SK-N-SH (cell line): ENCODE measurements at regions not wholly inside any gene's neighbourhood (a gene's known extent, or its start where the extent isn't known, plus 50 kb on each side); places are given as distances from the start of the nearest gene placed in this dataset.

Experiments
- CTCF ChIA-PET: fragments of 300-600, 350-600 bp; formaldehyde crosslinking; extraction: SDS; loops from one replicate; lab custom pipeline; 2021; lab: Yijun Ruan, JAX
- POLR2A ChIA-PET: fragments of 350-600 bp; sonication (Branson Sonifier 250); formaldehyde crosslinking; extraction: SDS; loops from one replicate; lab custom pipeline; 2020; ENCODE audit warnings: antibody characterized with exemption, inconsistent platforms; lab: Yijun Ruan, JAX
- DNase-seq: peaks from one replicate; pipeline ENCODE4 v3.0.0; 2012
- H2AFZ ChIP-seq: fragments of 200-600 bp; sonication (generic); 2 replicates; pipeline ENCODE4 v1.8.1; 2016; ENCODE audit warnings: antibody characterized with exemption, mild to moderate bottlenecking, low read depth
- H3F3A ChIP-seq: fragments of 200-600 bp; sonication (generic); replicated peaks from 2 replicates; pipeline ENCODE3; 2016; ENCODE audit warnings: antibody characterized with exemption, mild to moderate bottlenecking; ENCODE audit not compliant: insufficient read depth
- H3K27ac ChIP-seq, 2 experiments: fragments of 200-500 bp in 1 of 2; fragments of 200-600 bp in 1 of 2; sonication (Bioruptor generic) in 1 of 2; sonication (generic), shearing (Covaris generic) in 1 of 2; 2 replicates each; pipeline versions ENCODE4 v1.5.1 to v1.6.1; 2014 to 2016; ENCODE audit warnings: low read depth in 2 of 2, inconsistent platforms in 1 of 2, low read length in 1 of 2, mild to moderate bottlenecking in 1 of 2, mixed read lengths in 1 of 2
- H3K27me3 ChIP-seq: fragments of 200-600 bp; sonication (generic), shearing (Covaris generic); 2 replicates; pipeline ENCODE4 v1.6.1; 2016; ENCODE audit warnings: mixed run types; ENCODE audit not compliant: insufficient read depth
- H3K36me3 ChIP-seq, 2 experiments: fragments of 200-500 bp in 1 of 2; fragments of 200-600 bp in 1 of 2; sonication (Bioruptor generic) in 1 of 2; sonication (generic) in 1 of 2; replicated peaks in 1 of 2; 2 replicates each; pipeline versions ENCODE3 to v1.5.1; 2014 to 2016; ENCODE audit warnings: low read length in 1 of 2, mild to moderate bottlenecking in 1 of 2; ENCODE audit not compliant: insufficient read depth in 2 of 2, control insufficient read depth in 1 of 2
- H3K4me1 ChIP-seq, 2 experiments: fragments of 200-500 bp in 1 of 2; fragments of 200-600 bp in 1 of 2; sonication (Bioruptor generic) in 1 of 2; sonication (generic), shearing (Covaris generic) in 1 of 2; 2 replicates each; pipeline versions ENCODE4 v1.5.1 to v1.6.1; 2014 to 2016; ENCODE audit warnings: low read depth in 1 of 2, low read length in 1 of 2, mixed run types in 1 of 2; ENCODE audit not compliant: insufficient read depth in 2 of 2, control insufficient read depth in 1 of 2
- H3K4me2 ChIP-seq: fragments of 200-600 bp; sonication (generic), shearing (Covaris generic); 2 replicates; pipeline ENCODE4 v1.6.1; 2017; ENCODE audit warnings: mixed run types
- H3K4me3 ChIP-seq, 2 experiments: fragments of 200-500 bp in 1 of 2; fragments of 200-600 bp in 1 of 2; sonication (Bioruptor generic) in 1 of 2; sonication (generic), shearing (Covaris generic) in 1 of 2; 2 replicates each; pipeline versions ENCODE4 v1.5.1 to v1.8.1; 2014 to 2016; ENCODE audit warnings: low read depth in 2 of 2, inconsistent platforms in 1 of 2, low read length in 1 of 2, mild to moderate bottlenecking in 1 of 2, mixed read lengths in 1 of 2, moderate library complexity in 1 of 2
- H3K79me2 ChIP-seq: fragments of 200-600 bp; sonication (generic); 2 replicates; pipeline ENCODE4 v1.8.1; 2017; ENCODE audit warnings: mild to moderate bottlenecking; ENCODE audit not compliant: insufficient read depth
- H3K9ac ChIP-seq: fragments of 200-600 bp; sonication (generic); 2 replicates; pipeline ENCODE4 v1.6.1; 2017; ENCODE audit warnings: mixed run types
- H3K9me2 ChIP-seq: fragments of 200-600 bp; sonication (generic); 2 replicates; pipeline ENCODE4 v1.6.1; 2017; ENCODE audit warnings: mixed run types
- H3K9me3 ChIP-seq: fragments of 200-600 bp; sonication (generic); 2 replicates; pipeline ENCODE4 v1.6.1; 2017; ENCODE audit warnings: mixed run types, mild to moderate bottlenecking, moderate library complexity
- H4K20me1 ChIP-seq: fragments of 200-600 bp; sonication (generic); 2 replicates; pipeline ENCODE4 v1.6.1; 2017; ENCODE audit warnings: mild to moderate bottlenecking, mixed run types; ENCODE audit not compliant: insufficient read depth
- CTCF ChIP-seq: fragments of 200-600 bp; sonication (generic); IDR thresholded peaks from 2 replicates; pipeline ENCODE4 v1.6.1; 2017; ENCODE audit warnings: antibody characterized with exemption, mild to moderate bottlenecking, moderate library complexity
- ELF1 ChIP-seq: IDR thresholded peaks from 2 replicates; pipeline ENCODE4 v1.4.0; 2012
- EP300 ChIP-seq, 2 experiments: IDR thresholded peaks; 2 replicates each; pipeline versions ENCODE4 v1.4.0 to v1.6.1; 2012; ENCODE audit warnings: borderline replicate concordance in 1 of 2, low read depth in 1 of 2, low read length in 1 of 2
- EZH2phosphoT487 ChIP-seq: fragments of 200-600 bp; sonication (generic); IDR thresholded peaks from 2 replicates; pipeline ENCODE4 v1.6.1; 2017; ENCODE audit warnings: low read depth, mixed run types, mild to moderate bottlenecking, antibody characterized with exemption, moderate library complexity, borderline replicate concordance
- FOXM1 ChIP-seq: IDR thresholded peaks from 2 replicates; pipeline ENCODE4 v1.4.0; 2012; ENCODE audit warnings: low read depth, mild to moderate bottlenecking
- GATA2 ChIP-seq: sonication (generic); formaldehyde crosslinking; IDR thresholded peaks from 2 replicates; pipeline ENCODE4 v1.5.0; 2020; ENCODE audit warnings: mild to moderate bottlenecking, missing genetic modification reagents
- MAX ChIP-seq: IDR thresholded peaks from 2 replicates; pipeline ENCODE4 v1.4.0; 2012; ENCODE audit warnings: low read depth
- MXI1 ChIP-seq: IDR thresholded peaks from 2 replicates; pipeline ENCODE4 v1.6.1; 2012; ENCODE audit warnings: mild to moderate bottlenecking, low read depth, low read length, improper control_type of control experiment
- NRF1 ChIP-seq: IDR thresholded peaks from 2 replicates; pipeline ENCODE4 v1.6.1; 2012; ENCODE audit warnings: low read depth, mild to moderate bottlenecking, low read length
- PBX3 ChIP-seq: IDR thresholded peaks from 2 replicates; pipeline ENCODE4; 2012
- POLR2AphosphoS5 ChIP-seq: IDR thresholded peaks from 2 replicates; pipeline ENCODE4 v1.6.1; 2012; ENCODE audit warnings: low read depth, low read length
- RAD21 ChIP-seq: IDR thresholded peaks from 2 replicates; pipeline ENCODE4 v1.6.1; 2012; ENCODE audit warnings: mild to moderate bottlenecking, low read length
- RCOR1 ChIP-seq: fragments of 150-350 bp; IDR thresholded peaks from 2 replicates; pipeline ENCODE4 v1.6.1; 2017; ENCODE audit warnings: antibody characterized with exemption, low read length
- REST ChIP-seq: IDR thresholded peaks from 2 replicates; pipeline ENCODE4 v1.6.1; 2012; ENCODE audit warnings: mild to moderate bottlenecking, low read depth, low read length, moderate library complexity
- RXRA ChIP-seq: IDR thresholded peaks from 2 replicates; pipeline ENCODE4 v1.4.0; 2012; ENCODE audit warnings: low read depth, mild to moderate bottlenecking, borderline replicate concordance
- SMC3 ChIP-seq: IDR thresholded peaks from 2 replicates; pipeline ENCODE4 v1.6.1; 2012; ENCODE audit warnings: low read depth, low read length, improper control_type of control experiment
- TAF1 ChIP-seq: IDR thresholded peaks from 2 replicates; pipeline ENCODE4 v1.6.1; 2012; ENCODE audit warnings: low read depth, mild to moderate bottlenecking, low read length, moderate library complexity, borderline replicate concordance
- TCF12 ChIP-seq: IDR thresholded peaks from 2 replicates; pipeline ENCODE4 v1.4.0; 2012
- YY1 ChIP-seq: IDR thresholded peaks from 2 replicates; pipeline ENCODE4 v1.4.0; 2012; ENCODE audit warnings: low read depth, mild to moderate bottlenecking
- whole genome bisulfite sequencing: methylation state at CpG from one replicate; pipeline ENCODE4 v1.1.6; 2017; ENCODE audit warnings: low lambda C conversion rate; 5-methylcytosine and 5-hydroxymethylcytosine counted together
- TF ChIP-seq, protein P1 (sequence below): fragments of 150-350 bp; IDR thresholded peaks from 2 replicates; pipeline ENCODE4 v1.6.1; 2017; ENCODE audit warnings: antibody characterized with exemption, low read length, low read depth, borderline replicate concordance
- TF ChIP-seq, protein P2 (sequence below): IDR thresholded peaks from 2 replicates; pipeline ENCODE4 v1.4.0; 2012; ENCODE audit warnings: low read depth, borderline replicate concordance
- TF ChIP-seq, protein P3 (sequence below): fragments of 150-350 bp; IDR thresholded peaks from 2 replicates; pipeline ENCODE4 v1.6.1; 2016; ENCODE audit warnings: mild to moderate bottlenecking, low read depth, low read length

GRCh38 chr2:61763605-61764034, 90.2 kb downstream of the FAM161A start:
- peaks cover 39% of the 10 kb centered on the region for H3F3A ChIP-seq
- CTCF ChIA-PET, result interaction anchor here (0.6 to 1.3 kb wide), 3 partner anchors 17 to 137 kb away, joined by 3 to 6 read pairs (median 3); no protein-coding TSS in a partner anchor
- TF ChIP-seq RCOR1 (no peak), NRF1 (no peak), PBX3 (no peak), EP300 (IDR thresholded peaks at IDR 0.05; ENCODE audit: borderline replicate concordance in 1 of 2, low read depth in 1 of 2, low read length in 1 of 2) (no peak), EZH2phosphoT487 (no peak), GATA2 (no peak), MAX (peak; percentile 74; the same call in 1 of the 2 replicates), CTCF (peak; percentile 44), SMC3 (peak; percentile 2; the same call in 1 of the 2 replicates), FOXM1 (no peak), ELF1 (0 out of 2 replicates have a peak, but pooled peaks have one; percentile 30), RXRA (no peak), RAD21 (peak; percentile 51), YY1 (no peak), MXI1 (peak; percentile 86), POLR2AphosphoS5 (no peak; the same call in 1 of the 2 replicates), TCF12 (no peak), TAF1 (no peak), REST (no peak)
- TF ChIP-seq, protein P1, sequence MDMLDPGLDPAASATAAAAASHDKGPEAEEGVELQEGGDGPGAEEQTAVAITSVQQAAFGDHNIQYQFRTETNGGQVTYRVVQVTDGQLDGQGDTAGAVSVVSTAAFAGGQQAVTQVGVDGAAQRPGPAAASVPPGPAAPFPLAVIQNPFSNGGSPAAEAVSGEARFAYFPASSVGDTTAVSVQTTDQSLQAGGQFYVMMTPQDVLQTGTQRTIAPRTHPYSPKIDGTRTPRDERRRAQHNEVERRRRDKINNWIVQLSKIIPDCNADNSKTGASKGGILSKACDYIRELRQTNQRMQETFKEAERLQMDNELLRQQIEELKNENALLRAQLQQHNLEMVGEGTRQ, result no peak
- TF ChIP-seq, protein P2, sequence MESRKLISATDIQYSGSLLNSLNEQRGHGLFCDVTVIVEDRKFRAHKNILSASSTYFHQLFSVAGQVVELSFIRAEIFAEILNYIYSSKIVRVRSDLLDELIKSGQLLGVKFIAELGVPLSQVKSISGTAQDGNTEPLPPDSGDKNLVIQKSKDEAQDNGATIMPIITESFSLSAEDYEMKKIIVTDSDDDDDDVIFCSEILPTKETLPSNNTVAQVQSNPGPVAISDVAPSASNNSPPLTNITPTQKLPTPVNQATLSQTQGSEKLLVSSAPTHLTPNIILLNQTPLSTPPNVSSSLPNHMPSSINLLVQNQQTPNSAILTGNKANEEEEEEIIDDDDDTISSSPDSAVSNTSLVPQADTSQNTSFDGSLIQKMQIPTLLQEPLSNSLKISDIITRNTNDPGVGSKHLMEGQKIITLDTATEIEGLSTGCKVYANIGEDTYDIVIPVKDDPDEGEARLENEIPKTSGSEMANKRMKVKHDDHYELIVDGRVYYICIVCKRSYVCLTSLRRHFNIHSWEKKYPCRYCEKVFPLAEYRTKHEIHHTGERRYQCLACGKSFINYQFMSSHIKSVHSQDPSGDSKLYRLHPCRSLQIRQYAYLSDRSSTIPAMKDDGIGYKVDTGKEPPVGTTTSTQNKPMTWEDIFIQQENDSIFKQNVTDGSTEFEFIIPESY, result no peak
- TF ChIP-seq, protein P3, sequence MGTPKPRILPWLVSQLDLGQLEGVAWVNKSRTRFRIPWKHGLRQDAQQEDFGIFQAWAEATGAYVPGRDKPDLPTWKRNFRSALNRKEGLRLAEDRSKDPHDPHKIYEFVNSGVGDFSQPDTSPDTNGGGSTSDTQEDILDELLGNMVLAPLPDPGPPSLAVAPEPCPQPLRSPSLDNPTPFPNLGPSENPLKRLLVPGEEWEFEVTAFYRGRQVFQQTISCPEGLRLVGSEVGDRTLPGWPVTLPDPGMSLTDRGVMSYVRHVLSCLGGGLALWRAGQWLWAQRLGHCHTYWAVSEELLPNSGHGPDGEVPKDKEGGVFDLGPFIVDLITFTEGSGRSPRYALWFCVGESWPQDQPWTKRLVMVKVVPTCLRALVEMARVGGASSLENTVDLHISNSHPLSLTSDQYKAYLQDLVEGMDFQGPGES, result no peak

More at GRCh38 chr2:61763605-61764034, 90.2 kb downstream of the FAM161A start:
- H3K27ac ChIP-seq, result peak overlapping the region; percentile 96 to 100
- peak; percentile 77 for DNase-seq
- no peaks in the 10 kb centered on the region for H4K20me1 ChIP-seq
- peak overlapping the region; percentile 91 for H3K4me2 ChIP-seq
- POLR2A ChIA-PET, result interaction anchor here (0.5 to 1.5 kb wide), 9 partner anchors 10 to 226 kb away, joined by 3 to 6 read pairs (median 3); partner anchors contain the start of genes FAM161A and XPO1
- under 1% methylated on average over 17 of the region's 23 CpGs for WGBS
- H3K4me3 ChIP-seq, result peak overlapping the region; percentile 66 to 75
- H3K79me2 ChIP-seq, result peaks cover 14% of the 10 kb centered on the region
- no peaks in the 10 kb centered on the region for H3K36me3 ChIP-seq
- H2AFZ ChIP-seq, result peak overlapping the region; percentile 86; the same call in 1 of the 2 replicates
- H3K27me3 ChIP-seq, result no peaks in the 10 kb centered on the region
- no peaks in the 10 kb centered on the region for H3K9me2 ChIP-seq
- H3K9me3 ChIP-seq, result no peaks in the 10 kb centered on the region; the same call in 1 of the 2 replicates
- H3K9ac ChIP-seq, result peak overlapping the region; percentile 98
- peaks cover 0 to 5% of the 10 kb centered on the region in 2 experiments; a peak in 2 of 4 replicates for H3K4me1 ChIP-seq
